Activated B cell treated with CpG ODN at 0.5 μM for 24 hours (primary cell): ENCODE measurements at regions not wholly inside any gene's neighbourhood (a gene's known extent, or its start where the extent isn't known, plus 50 kb on each side); places are given as distances from the start of the nearest gene placed in this dataset.

Experiments
- ATAC-seq: fragments of 200-7000 bp; cut with Tn5 transposase; one replicate; pipeline ENCODE4 v1.10.0; 2021; ENCODE audit warnings: low read depth, mild to moderate bottlenecking, moderate library complexity
- CTCF ChIA-PET: fragments of 350-600 bp; sonication (Branson Sonifier 250); formaldehyde crosslinking; loops from one replicate; lab custom pipeline; 2021; ENCODE audit warnings: antibody characterized with exemption; lab: Charles Lee
- POLR2A ChIA-PET: fragments of 350-600 bp; sonication (Branson Sonifier 250); formaldehyde crosslinking; loops from one replicate; lab custom pipeline; 2021; ENCODE audit warnings: antibody characterized with exemption; lab: Charles Lee
- DNase-seq: peaks from one replicate; pipeline ENCODE4 v3.0.0; 2022
- H3K27ac Mint-ChIP-seq: one replicate; pipeline ENCODE4 v1.8.0; 2020; ENCODE audit warnings: mixed read lengths
- H3K27me3 Mint-ChIP-seq: one replicate; pipeline ENCODE4 v1.8.0; 2021; ENCODE audit warnings: mixed read lengths
- H3K36me3 Mint-ChIP-seq: one replicate; pipeline ENCODE4 v1.8.0; 2021; ENCODE audit warnings: low read depth, mixed read lengths
- H3K4me1 Mint-ChIP-seq: one replicate; pipeline ENCODE4 v1.8.0; 2021; ENCODE audit warnings: mixed read lengths
- H3K4me3 Mint-ChIP-seq: one replicate; pipeline ENCODE4 v1.8.0; 2020; ENCODE audit warnings: mild to moderate bottlenecking, mixed read lengths
- H3K9me3 Mint-ChIP-seq: one replicate; pipeline ENCODE4 v1.8.0; 2020; ENCODE audit warnings: mixed read lengths
- intact Hi-C: fragments of 100-400 bp; cut with micrococcal nuclease; formaldehyde crosslinking; loops from one replicate; pipeline ENCODE4 v1.15.1; 2024
- TF ChIP-seq, protein P1 (sequence below): fragments of 200-600 bp; IDR thresholded peaks from one replicate; pipeline ENCODE4 v1.8.0; 2022; ENCODE audit warnings: antibody characterized with exemption, mild to moderate bottlenecking

DNA sequence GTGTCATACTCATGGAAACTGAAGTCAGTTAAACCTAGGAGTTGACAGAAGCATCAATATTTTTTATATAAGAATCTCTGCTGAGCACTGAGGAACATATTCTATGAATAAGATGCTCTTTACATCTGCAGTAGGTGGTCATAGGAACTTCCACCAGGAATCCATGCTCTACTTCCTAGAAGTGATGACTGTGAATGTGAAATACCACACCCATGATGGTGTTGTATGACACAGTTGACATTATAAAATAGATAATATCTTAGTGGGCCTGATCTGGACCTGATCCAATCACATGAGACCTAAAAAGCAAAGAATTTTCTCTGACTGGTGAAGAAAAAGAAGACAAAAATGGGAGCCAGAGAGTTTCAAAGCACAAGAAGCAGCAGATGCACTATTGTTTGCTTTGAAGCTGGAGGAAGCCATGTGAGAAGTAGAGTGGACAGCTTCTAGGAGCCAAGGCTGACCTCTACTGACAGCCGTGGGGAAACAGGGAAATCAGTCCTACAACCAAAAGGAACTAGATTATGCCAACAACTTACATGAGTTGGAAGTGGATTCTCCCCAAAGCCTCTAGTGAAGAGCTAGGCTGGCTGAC lies 68.6 kb upstream of the HS3ST1 start:
- TF ChIP-seq, protein P1, sequence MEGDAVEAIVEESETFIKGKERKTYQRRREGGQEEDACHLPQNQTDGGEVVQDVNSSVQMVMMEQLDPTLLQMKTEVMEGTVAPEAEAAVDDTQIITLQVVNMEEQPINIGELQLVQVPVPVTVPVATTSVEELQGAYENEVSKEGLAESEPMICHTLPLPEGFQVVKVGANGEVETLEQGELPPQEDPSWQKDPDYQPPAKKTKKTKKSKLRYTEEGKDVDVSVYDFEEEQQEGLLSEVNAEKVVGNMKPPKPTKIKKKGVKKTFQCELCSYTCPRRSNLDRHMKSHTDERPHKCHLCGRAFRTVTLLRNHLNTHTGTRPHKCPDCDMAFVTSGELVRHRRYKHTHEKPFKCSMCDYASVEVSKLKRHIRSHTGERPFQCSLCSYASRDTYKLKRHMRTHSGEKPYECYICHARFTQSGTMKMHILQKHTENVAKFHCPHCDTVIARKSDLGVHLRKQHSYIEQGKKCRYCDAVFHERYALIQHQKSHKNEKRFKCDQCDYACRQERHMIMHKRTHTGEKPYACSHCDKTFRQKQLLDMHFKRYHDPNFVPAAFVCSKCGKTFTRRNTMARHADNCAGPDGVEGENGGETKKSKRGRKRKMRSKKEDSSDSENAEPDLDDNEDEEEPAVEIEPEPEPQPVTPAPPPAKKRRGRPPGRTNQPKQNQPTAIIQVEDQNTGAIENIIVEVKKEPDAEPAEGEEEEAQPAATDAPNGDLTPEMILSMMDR, result no peak

DNA sequence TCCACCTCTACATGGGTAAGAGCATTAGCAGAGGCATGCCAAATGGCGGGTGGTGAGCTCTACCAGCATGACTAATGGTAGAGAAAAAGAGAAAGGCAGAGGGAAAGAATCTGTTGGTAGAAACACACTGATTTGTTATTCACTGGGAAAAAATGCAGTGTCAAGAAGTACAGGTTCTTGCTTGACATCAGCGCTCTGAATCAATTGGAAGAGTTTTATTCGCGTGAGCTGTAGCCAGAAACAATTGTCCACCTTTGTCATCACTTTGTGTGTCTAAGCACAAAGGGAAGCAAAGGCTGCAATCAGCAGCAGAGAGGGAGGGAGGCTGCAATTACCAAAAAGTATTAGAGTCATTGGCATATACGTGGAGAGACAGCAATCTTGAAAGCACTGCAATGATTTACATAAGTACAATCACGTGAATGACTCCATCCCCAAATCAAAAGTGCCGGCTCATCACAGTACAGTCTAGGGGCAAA lies 67.7 kb upstream of the HS3ST1 start:
- no peak for DNase-seq
- TF ChIP-seq, protein P1, result no peak
- POLR2A ChIA-PET, result no interaction called here
- H3K36me3 Mint-ChIP-seq, result no peaks in the 10 kb centered on the region
- no peak overlapping the region for H3K4me3 Mint-ChIP-seq
- H3K9me3 Mint-ChIP-seq, result peaks cover 6% of the 10 kb centered on the region
- ATAC-seq, result no peak
- H3K4me1 Mint-ChIP-seq, result no peaks in the 10 kb centered on the region
- H3K27ac Mint-ChIP-seq, result no peak overlapping the region
- CTCF ChIA-PET, result no interaction called here
- intact Hi-C loops, result no loop called here
- H3K27me3 Mint-ChIP-seq, result no peaks in the 10 kb centered on the region

More for the DNA sequence above, 68.6 kb upstream of the HS3ST1 start:
- intact Hi-C loops, result no loop called here
- Mint-ChIP-seq H3K27me3 (no peaks in the 10 kb centered on the region), H3K4me3 (no peak overlapping the region), H3K9me3 (peaks cover 9% of the 10 kb centered on the region), H3K36me3 (no peaks in the 10 kb centered on the region), H3K27ac (no peak overlapping the region), H3K4me1 (no peaks in the 10 kb centered on the region)
- ATAC-seq, result no peak
- no peak for DNase-seq
- POLR2A ChIA-PET, result no interaction called here
- CTCF ChIA-PET, result interaction anchor here (0.9 kb wide), 1 partner anchor 10 kb away, joined by 3 read pairs; no protein-coding TSS in a partner anchor

DNA sequence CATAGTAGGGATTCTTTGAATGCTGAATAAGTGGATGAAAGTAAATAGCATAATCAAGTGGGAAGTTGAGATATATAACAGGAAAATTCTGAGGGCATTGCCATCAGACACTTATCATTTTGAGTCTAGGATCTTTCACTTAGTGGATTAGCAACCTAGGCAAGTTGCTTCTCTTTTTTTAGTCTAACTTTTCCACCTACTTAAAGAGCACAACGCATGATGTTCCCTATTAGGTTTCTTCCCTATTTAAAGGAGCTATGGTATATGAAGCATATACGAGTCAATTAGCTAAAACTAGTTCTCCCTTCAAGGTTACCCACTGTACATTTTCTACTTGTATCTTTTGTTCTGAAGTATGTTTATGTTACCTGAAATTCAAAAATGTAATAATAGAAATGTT lies 67.1 kb upstream of the HS3ST1 start:
- CTCF ChIA-PET, result no interaction called here
- Mint-ChIP-seq H3K27ac (no peak overlapping the region), H3K4me3 (no peak overlapping the region), H3K36me3 (no peaks in the 10 kb centered on the region), H3K9me3 (peaks cover 6% of the 10 kb centered on the region), H3K4me1 (no peaks in the 10 kb centered on the region), H3K27me3 (no peaks in the 10 kb centered on the region)
- DNase-seq (no peak), ATAC-seq (no peak)
- POLR2A ChIA-PET, result no interaction called here
- intact Hi-C loops, result no loop called here
- TF ChIP-seq, protein P1, result no peak

DNA sequence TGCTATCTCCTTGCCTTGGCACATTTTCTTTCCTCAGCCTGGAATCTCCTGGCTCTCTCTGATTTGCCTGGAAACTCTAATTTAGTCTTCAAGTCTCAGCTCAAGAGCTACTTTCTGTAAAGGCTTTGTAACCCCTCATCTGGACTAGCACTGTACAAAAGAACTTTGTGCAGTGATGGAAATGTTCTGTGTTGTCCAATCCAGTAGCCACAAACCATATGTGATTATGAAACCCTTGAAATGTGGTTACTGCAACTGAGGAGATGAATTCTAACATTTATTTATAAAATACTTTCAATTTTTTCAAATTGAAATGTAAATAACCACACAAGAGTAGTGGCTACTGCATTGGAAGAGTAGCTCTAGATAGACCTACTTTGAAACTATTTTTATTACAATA lies 66.6 kb upstream of the HS3ST1 start:
- CTCF ChIA-PET, result no interaction called here
- Mint-ChIP-seq H3K4me3 (no peak overlapping the region), H3K27ac (no peak overlapping the region), H3K9me3 (peaks cover 6% of the 10 kb centered on the region), H3K27me3 (no peaks in the 10 kb centered on the region), H3K4me1 (no peaks in the 10 kb centered on the region), H3K36me3 (no peaks in the 10 kb centered on the region)
- no peak for ATAC-seq
- TF ChIP-seq, protein P1, result no peak
- no peak for DNase-seq
- intact Hi-C loops, result no loop called here
- POLR2A ChIA-PET, result no interaction called here

DNA sequence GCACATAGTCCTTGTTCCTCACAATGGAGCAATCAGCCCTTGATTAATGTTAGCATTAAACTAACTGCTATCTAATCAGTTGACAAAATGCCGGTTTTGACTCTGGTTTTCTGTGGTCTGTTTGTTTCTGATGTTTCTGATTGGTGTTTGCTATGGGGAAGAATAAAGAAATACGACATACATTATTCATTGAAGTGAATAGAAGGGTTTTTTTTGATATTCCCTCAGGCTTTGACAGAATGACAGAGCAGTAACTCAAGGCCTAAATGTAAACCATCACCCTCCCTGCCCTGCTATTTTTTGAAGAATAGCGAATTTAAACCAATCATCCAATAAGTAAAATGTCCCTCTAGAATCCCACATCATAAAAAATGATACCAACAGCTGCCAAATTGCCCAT lies 65.5 kb upstream of the HS3ST1 start:
- ChIA-PET CTCF (no interaction called here), POLR2A (no interaction called here)
- H3K4me1 Mint-ChIP-seq, result no peaks in the 10 kb centered on the region
- no peaks in the 10 kb centered on the region for H3K36me3 Mint-ChIP-seq
- no peak overlapping the region for H3K4me3 Mint-ChIP-seq
- H3K27me3 Mint-ChIP-seq, result no peaks in the 10 kb centered on the region
- ATAC-seq (no peak), DNase-seq (no peak)
- intact Hi-C loops, result no loop called here
- TF ChIP-seq, protein P1, result no peak
- H3K9me3 Mint-ChIP-seq, result peaks cover 6% of the 10 kb centered on the region
- H3K27ac Mint-ChIP-seq, result no peak overlapping the region
